ENCODE measurements at regions not wholly inside any gene's neighbourhood (a gene's known extent, or its start where the extent isn't known, plus 50 kb on each side); places are given as distances from the start of the nearest gene placed in this dataset.
A peak's percentile ranks its signal among the peaks of the same experiment; 100 is the strongest.
"Not testable (repeated sequence)": the region's sequence is repeated elsewhere in the genome, so short reads cannot be mapped to it uniquely, and the experiment has no call there.

DNA sequence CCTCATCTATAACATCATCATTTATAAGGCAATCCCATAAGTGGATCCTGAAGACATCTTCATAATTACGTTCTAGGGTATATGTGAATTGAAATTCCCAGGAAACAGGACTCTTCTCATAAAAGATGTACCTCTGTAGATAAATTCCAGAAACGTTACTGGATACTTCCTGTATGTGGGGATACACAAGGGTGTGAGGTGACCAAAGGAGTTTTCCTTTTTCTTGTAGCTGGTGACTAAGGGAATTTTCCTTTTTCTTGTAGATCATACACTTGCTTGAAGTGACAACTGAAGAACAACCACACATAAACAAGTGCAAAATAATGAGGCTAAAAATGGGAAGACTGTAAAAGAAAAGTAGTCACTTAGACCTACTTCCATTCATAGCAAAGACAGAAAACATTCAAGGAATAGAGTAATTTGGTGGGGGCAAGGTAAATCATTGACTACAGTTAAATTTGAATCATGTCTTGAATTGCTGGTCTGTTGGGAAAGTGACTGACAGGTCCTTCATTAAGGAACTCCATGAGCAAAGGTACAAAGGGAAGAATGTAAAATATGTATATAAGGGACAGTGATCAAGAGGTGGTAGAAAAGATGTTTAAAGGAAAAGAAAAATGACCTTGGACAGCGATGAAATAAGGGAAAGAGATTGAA is 53.2 kb upstream of the UBE2E3 start:
- no peak for DNase-seq

DNA sequence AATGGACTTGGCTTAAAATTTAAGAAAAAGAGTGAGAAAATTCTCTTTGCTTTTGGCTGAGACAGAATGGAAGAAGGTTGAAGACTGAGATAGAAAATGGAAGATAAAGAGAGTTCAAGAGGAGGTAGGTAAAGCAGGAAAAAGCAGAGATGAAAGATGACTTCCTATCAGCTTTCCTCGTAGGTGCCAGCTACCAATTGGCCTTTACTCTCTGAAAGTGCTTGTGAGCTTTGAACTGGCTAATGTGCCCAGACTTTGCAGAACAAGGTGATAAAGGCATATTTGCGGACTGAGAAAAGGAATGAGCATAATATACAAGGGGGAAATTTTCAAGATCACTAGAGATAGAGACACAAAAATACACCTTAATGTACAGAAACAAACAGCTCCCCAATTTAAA is 54.7 kb upstream of the UBE2E3 start:
- DNase-seq = no peak

DNA sequence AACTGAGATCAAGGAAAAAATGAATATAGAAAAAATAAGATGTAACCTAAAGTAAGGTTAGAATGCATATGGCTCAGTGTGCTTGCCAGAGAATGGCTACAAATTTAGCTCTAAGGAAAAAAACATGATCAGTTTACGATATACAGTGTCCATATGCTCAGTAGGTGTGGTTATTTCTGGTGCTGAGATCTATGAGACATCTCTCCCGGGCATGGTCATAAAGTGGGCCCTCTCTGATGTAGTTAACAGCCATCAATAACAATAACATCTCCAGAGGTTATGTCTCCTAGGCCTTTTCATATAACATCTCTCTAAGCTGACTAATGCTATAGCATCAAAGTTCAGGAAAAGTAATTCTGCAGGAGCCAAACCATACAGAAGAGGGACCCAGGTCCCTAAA is 56.3 kb upstream of the UBE2E3 start:
- DNase-seq = no peak

DNA sequence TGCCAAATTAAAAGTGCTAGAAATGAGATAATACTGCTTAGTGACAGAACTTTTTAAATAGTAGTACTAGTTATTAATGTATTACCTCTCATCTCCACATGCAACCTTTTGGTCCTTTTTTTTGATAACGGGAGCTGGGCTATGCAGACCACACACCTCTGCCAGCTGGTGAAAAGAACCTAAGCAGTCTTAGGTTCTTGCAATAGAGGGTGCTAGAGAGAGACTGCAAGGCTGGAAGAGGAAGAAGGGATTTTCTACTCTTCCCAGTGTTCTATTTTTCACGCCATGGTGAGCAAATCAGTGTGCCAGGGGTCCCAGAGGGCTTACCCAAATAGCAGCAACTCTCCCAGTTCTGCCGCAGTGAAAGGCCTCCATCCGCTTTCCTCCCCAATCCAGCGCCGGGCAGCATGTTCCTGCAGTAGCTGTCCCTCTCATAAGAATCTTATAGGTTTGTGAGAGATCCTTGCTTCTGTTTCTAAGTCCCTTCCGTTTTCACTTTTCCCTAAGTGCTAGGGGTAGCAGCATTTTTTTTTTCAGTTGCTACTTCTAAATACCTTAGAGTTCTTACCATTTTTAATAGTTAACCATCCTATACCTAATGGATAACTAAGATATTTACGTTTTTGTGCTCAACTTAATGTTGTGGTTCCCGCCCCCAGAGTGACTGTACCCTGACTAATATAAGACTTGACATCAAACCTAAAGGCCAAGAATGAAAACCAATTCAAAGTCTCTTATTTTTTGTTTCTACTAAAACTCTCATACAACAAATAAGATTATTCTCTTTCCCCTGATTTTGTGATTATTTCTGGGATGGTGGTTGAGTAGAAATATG is 69.4 kb upstream of the UBE2E3 start:
- DNase-seq = no peak

DNA sequence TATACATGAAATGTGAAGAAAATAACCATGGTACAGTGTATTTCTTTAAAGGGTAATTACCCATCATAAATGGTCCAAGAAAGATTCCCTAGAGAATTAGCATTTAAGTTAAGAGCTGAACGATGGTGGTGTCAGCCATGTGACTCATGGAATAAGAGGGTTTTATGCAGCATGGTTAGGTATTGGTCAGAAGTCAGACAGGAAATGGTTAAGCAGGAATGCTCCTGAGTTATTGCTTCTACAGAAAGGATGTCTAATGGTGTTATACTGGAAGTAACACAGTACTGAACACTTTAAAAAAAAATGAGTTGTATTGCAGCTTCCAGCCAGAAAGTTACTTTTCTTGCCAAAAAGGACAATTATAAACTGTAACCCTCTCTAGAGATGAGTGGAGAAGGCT is 72.7 kb upstream of the UBE2E3 start:
- no peak for DNase-seq

DNA sequence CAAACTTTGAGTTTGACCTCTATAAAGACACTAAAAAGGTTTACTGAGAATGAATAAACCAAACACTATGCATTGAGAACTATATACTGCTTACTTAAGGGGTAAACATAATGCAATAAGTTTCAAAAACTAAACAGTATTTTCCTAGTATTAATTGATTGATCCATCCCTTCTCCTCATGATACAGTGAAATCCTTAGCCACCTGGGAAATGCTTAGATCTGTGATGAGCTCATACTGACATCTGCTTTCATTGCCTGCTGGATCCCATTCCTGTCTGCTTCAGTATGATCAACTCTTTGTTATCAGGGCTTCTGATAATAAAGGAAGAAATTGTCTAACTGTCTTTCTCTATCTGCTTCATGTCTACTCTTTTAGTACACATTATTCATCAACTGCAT is 74.9 kb upstream of the UBE2E3 start:
- no peak for DNase-seq

DNA sequence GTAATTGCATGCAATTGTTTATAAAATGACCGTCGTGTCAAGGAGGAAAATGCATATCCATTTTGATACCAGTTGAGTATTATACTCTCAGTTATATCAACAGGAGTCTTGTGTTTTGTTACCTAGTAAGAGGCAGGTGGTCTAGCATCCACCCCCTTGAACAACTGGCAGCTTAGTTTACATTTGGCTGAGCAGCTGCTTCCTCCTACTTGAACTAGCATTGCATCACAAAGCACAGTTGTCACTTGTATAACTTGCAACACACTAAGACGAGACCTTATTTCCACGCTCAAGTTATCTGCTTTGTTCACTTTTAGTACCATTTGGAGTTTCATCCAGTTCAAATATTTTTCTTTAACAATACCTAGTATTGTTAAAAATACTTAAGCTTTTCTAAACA is 75.4 kb upstream of the UBE2E3 start:
- DNase-seq = no peak

DNA sequence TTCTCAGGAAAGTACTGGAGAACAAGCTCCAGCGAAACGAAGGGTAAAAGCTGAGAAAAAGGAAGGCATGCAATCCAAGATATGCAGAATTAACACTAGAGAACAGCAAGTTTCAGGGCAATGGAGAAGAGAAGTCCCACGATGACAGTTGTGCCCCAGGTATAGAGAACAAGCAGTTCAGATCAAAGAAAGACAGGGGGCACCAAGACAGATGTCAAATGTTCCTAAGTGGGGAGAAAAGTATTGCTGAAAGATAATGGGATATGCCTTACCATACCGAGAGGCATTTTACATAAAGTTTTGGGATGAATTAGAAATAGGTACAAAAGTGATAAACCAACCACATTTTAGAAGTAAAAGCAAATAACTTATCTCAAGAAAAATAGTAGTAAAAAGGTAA is 79.1 kb upstream of the UBE2E3 start:
- DNase-seq = no peak

DNA sequence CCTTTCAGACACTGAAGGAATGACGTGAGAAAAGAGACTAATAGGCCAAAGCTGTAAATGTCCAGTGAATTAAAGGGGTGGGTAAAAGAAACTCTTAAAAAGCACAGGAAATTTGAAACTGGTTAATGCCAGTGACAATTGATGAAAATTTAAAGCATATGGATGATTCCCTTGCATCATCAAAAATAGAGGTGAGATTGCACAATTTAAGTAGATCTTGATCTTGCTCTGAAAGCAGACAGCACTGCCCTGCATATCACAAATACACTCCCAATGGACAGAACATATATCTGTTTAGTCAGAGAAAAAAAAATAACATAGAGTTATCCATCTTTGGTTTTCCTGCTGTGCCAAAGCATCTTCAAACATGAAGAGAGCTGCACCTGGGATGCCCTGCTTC is 86.7 kb upstream of the UBE2E3 start:
- DNase-seq = no peak

DNA sequence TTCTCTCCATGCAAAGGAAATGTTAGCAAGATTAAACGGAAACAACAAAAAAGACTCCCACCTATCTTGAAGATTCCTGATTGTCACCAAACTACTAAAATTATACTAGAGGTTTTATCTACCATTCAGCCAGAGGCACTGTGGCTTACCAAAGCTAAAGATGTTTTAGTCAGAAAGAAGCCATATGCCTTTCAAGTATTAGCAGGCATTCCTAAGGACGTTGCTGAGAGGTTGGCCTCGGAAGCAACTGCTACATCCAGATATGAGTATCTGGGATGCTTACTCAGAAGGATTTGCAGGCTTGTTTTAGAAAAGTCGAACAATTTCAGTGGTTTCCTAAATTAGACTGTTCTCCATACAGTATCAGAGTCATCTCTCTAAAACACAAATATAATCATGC is 88.3 kb upstream of the UBE2E3 start:
- DNase-seq = no peak

DNA sequence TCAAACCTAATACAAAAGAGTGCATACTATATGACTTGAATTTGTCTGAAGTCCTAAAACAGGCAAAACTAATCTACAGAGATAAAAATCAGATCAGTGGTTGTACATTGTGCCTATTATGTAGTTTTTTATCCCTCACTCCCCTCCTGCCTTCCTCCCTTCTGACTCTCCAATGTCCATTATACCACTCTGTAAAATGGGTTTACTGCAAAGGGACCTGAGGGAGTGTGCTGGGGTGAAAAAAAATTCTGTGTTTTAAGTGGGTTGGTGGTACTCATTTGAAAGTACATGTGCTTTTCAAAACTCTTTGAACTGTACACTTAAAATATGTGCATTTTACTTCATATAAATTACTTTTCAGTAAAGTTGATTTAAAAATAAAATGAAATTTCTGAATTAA is 89.0 kb upstream of the UBE2E3 start:
- no peak for DNase-seq

DNA sequence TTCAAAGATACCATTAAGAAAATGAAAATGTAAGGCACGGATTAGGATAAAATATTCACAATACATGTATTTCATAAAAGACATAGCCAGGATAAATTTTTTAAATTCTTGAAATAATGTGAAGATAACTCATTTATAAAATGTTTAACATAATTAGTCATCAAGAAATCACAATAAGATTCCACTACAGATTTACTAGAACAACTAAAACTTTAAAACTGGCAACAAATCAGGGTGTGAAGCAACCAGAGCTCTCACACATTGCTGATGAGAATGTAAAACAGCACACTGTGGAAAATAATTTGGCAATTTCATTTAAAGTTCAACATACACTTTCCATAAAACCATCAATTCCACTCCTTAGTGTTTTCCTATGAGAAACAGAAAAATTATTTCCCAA is 89.6 kb upstream of the UBE2E3 start:
- no peak for DNase-seq

DNA sequence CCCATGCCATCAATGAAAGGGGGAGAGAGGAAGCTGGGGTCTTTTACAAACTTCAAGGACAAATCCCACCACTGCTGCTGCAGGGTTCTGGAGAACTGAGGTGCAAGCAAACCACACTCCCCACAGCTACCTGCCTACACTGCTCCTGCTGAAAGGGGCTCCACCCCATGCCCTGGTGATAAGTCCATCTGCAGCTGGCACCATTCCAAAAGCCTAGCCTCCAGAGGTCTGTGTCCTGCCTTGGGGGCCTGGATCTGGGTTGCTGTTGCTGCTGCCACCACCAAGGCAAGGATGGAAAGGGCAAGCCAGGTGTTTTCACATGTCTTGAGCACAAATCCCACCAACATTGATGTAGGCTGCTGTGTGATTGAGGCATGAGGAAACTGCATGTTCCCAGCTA is 97.4 kb upstream of the UBE2E3 start:
- no peak for DNase-seq

DNA sequence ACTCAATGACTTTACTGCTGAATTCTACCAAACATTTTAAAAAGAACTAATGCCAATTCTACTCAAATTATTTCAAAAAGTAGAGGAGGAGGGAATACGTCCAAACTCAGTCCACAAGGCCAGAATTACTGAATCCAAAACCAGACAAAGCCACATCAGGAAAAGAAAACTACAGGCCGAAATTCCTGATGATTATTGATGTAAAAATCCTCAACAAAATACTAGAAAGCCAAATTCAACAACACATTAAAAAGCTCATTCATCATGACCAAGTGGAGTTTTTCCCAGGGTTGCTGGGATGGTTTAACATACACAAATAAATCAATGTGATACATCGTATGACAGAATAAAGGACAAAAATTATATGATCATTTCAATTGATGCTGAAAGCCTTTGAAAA is 103.9 kb upstream of the UBE2E3 start:
- DNase-seq = peak; percentile 15

DNA sequence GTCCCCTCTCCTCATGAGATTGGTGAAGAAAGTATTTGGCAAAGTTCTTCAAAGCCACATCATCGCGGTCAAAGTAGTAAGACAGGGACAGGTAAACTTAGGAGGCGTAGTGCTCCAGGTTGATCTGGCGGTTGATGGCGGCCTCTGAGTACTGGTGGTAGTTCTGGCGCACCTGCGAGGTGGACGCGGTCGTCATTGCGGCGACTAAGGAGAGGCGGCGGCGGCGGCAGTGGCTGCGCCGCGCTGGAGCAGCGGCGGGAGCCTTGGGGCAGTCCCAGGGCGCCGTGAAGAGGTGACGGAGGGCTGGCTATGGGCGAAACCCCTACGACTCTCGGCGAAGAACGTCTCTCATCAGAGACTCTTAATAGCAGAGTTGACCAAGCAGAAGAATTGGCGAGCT is 107.2 kb upstream of the UBE2E3 start:
- DNase-seq = no peak

DNA sequence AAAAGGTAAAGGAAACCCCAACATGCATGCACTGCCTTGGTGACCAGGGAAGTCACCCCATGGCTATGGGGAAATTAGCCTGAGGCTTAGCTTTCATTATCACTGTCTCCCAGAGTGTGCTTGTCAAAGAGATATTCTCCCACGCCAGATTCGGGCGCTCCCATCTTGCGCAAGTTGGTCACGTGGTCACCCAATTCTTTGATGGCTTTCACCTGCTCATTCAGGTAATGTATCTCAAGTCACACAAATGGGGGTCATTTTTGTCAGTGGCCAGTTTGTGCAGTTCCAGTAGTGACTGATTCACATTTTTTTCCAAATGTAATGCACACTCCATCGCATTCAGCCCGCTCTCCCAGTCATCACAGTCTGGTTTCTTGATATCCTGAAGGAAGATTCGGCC is 107.6 kb upstream of the UBE2E3 start:
- DNase-seq = not testable (repeated sequence)

DNA sequence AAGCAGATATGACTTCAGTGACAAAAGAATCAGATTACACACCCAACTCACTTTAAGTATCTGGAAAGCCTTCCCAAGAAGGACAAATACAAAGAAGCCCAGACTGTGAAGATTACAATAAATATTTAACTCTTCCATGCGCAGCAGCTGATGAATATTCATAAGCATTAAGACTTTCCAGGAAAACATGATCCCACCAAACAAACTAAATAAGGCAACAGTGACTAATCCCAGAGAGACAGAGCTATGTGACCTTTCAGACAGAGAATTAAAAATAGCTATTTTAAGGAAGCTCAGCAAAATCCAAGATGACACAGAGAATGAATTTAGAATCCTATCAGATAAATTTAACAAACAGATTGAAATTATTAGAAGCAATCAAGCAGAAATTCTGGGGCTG is 108.2 kb upstream of the UBE2E3 start:
- DNase-seq = no peak

DNA sequence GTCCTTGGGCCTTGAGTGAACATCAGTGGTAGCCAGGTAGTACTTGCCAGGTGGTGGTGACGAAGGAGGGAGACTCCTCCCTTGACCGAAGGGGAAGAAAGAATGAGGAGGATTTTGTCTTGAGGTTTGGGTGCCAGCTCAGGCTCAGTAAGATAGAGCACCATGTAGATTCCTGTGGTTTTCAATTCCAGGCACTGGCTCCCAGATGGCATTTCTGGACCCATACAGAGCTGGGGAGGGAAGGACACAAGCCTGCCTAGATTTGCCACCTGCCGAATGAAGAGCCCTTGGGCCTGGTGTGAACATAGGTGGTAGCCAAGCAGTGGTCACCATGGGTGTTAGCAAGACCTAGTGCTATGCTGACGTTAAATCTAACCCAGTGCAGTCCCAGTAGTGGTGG is 108.8 kb upstream of the UBE2E3 start:
- DNase-seq = no peak

DNA sequence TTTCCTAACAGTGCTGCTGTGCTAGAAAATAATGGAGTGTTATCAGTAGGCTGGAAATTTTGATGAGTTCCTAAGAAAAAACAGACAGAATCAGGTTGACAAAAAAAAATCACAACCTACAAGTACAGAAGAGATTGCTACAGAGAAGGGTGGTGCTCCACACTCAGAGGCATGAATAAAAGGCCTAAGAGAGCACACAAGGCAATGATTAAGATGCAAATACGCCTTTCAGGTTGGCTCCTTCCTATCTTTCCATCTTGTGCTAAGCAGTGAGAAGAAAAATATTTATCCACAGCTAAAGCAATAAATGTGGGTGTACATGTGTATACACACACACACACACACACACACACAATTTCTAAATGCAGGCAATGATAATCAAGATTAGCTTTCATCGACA is 130.6 kb upstream of the UBE2E3 start:
- no peak for DNase-seq

DNA sequence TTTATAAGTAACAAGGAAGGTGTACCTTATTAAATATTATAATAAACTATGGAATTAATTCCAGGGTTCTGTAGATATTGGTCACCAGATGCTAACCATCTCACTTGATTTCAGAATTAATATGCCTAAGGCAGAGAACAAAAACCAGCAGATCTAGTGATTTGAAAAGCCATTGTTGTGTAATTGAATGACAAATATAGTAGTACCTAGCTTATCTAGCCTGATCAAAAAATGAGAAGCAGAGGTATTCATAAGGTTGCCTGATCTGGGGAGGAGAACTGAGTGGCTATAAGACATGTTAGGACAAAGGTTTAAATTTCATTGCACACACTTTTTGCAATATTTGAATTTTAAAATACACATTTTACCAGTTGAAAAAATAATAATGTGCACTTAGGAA is 132.0 kb upstream of the UBE2E3 start:
- DNase-seq = no peak

DNA sequence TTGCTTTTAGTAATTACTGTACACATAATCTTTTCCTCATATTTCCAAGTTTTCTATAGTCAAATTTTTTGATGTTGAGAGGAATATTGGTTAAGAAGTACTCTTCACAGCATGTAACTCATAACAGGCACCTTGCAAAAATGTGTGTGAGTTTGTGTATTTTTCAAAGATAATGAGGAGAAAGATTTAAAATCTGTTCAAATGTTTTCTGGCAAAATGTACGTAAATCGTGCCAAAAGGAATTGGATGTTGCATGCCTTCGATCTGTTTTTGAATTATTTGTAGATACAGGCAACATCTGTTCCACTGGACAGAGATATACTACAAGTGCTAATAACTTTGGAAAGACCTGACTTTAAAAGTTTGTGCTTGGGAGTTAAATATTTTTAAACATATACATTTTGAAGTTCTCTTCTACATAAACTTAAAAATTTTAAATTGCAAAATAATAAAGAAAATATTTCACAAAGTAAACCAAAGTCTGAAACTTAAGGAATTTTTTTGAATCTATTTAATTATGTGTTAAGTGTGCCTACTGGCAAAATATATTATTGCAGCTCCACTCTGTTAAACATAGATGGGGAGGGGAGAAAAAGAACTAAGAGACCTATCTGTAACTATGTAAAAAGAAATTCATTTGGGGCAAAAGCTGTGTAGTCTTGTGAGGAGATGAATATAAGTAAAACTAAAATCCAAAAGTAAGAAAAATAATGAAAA is 133.5 kb upstream of the UBE2E3 start:
- no peak for DNase-seq

DNA sequence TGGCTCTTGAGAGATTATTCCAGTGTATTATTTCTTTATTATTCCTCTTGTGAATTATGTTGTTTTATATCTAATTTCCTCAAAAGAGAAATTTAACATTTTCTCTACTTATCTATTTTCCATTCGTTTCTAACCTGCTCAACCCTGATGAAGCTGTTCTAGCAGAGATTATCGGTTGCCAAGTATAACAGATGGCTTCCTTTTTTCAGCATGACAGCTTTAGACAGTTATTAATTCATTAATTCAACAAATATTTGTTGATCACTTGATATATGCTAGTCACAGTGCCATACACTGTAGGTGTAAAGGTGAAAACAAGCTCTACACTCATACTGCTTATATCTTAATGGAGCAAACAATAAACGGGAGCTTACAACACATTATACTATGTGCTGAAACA is 137.9 kb upstream of the UBE2E3 start:
- no peak for DNase-seq

DNA sequence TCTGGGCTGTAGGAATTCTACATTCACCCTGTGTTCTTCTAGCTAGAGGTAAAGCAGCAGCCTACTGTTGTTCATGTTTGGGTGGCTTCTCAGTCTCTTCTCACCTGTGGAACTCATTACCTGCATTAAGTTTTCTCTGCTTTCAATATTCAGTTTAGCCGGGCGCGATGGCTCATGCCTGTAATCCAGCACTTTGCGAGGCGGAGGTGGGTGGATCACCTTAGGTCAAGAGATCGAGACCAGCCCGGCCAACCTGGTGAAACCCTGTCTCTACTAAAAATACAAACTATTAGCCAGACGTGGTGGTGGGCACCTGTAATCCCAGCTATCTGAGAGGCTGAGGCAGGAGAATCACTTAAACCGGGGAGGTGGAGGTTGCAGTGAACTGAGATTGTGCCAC is 139.8 kb upstream of the UBE2E3 start:
- DNase-seq = no peak
